Endodermal cell (in vitro differentiated cells): ENCODE measurements at regions not wholly inside any gene's neighbourhood (a gene's known extent, or its start where the extent isn't known, plus 50 kb on each side); places are given as distances from the start of the nearest gene placed in this dataset.

Experiments used
- DNase-seq: peaks from one replicate; pipeline ENCODE4 v3.0.0-alpha.2; 2017
- H3K27ac ChIP-seq: 2 replicates; pipeline ENCODE4 v1.5.1; 2013; ENCODE audit warnings: mild to moderate bottlenecking, low read depth, low read length, moderate library complexity
- H3K27me3 ChIP-seq: 2 replicates; pipeline ENCODE4 v1.6.1; 2013; ENCODE audit warnings: mild to moderate bottlenecking, low read length, moderate library complexity; ENCODE audit not compliant: insufficient read depth, control insufficient read depth, poor library complexity, severe bottlenecking
- H3K36me3 ChIP-seq: 2 replicates; pipeline ENCODE4 v1.7.0; 2013; ENCODE audit warnings: mild to moderate bottlenecking, low read length, moderate library complexity; ENCODE audit not compliant: control insufficient read depth, insufficient read depth
- H3K4me1 ChIP-seq: one replicate; pipeline ENCODE4 v1.7.0; 2013; ENCODE audit warnings: low read length; ENCODE audit not compliant: control insufficient read depth, insufficient read depth
- H3K4me3 ChIP-seq: 2 replicates; pipeline ENCODE4 v1.5.1; 2013; ENCODE audit warnings: mild to moderate bottlenecking, low read length, moderate library complexity
- H3K9ac ChIP-seq: 2 replicates; pipeline ENCODE4 v1.6.1; 2013; ENCODE audit warnings: mild to moderate bottlenecking, low read length, moderate library complexity; ENCODE audit not compliant: poor library complexity, severe bottlenecking; ENCODE audit errors: extremely low read depth
- H3K9me3 ChIP-seq: 2 replicates; pipeline ENCODE4 v1.6.1; 2013; ENCODE audit warnings: mild to moderate bottlenecking, low read length, moderate library complexity; ENCODE audit not compliant: control insufficient read depth
- H3K27ac Mint-ChIP-seq: 2 replicates; pipeline ENCODE4 v1.8.0; 2020; ENCODE audit warnings: mixed read lengths
- H3K27me3 Mint-ChIP-seq: 2 replicates; pipeline ENCODE4 v1.8.0; 2021; ENCODE audit warnings: mild to moderate bottlenecking, mixed read lengths; ENCODE audit not compliant: insufficient read depth
- H3K36me3 Mint-ChIP-seq: 2 replicates; pipeline ENCODE4 v1.8.0; 2020; ENCODE audit warnings: low read depth, mixed read lengths
- H3K4me1 Mint-ChIP-seq: 2 replicates; pipeline ENCODE4 v1.8.0; 2020; ENCODE audit warnings: mixed read lengths
- H3K4me3 Mint-ChIP-seq: 2 replicates; pipeline ENCODE4 v1.8.0; 2020; ENCODE audit warnings: mild to moderate bottlenecking, moderate library complexity, mixed read lengths
- H3K9me3 Mint-ChIP-seq: 2 replicates; pipeline ENCODE4 v1.8.0; 2020; ENCODE audit warnings: mild to moderate bottlenecking, mixed read lengths
- WGBS, 2 experiments: methylation state at CpG; one replicate each; pipeline versions ENCODE4 v1.1.5 to v1.1.7; 2013; ENCODE audit warnings: missing lambda C conversion rate in 2 of 2, mixed read lengths in 1 of 2; ENCODE audit not compliant: insufficient coverage in 1 of 2, insufficient read length in 1 of 2; 5-methylcytosine and 5-hydroxymethylcytosine counted together
- TF ChIP-seq, protein P1 (sequence below): fragments of 200-600 bp; sonication (generic); conservative IDR thresholded peaks from 2 replicates; pipeline ENCODE4 v1.5.0; 2021; ENCODE audit warnings: antibody characterized with exemption, mild to moderate bottlenecking

DNA sequence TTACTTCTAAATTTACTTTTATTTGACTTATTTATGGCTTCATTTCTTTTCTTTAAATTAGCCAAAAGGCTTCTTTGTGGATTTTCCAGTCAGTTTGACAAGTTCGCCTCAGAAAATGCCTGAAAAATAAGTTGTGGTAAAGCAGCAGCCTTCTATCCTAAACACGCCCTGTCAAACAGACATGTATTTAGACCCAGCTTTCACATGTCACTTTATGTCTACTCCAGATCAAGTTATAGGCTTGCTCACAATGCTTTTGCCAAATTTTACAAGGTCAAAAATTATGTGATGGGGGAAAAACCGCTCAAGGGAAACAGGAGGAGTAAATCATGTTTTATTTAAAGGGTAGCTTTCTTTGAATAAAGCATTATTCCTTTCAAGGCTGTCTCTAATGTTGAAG is 615.0 kb downstream of the HDGFL1 start:
- H3K4me1 ChIP-seq: no peaks in the 10 kb centered on the region
- Mint-ChIP-seq H3K36me3 (no peaks in the 10 kb centered on the region), H3K27me3 (no peaks in the 10 kb centered on the region), H3K4me3 (no peak overlapping the region), H3K4me1 (peaks cover 29% of the 10 kb centered on the region), H3K27ac (no peak overlapping the region), H3K9me3 (peaks cover 2% of the 10 kb centered on the region)
- H3K27ac ChIP-seq: no peak overlapping the region
- H3K9me3 ChIP-seq: peaks cover 23% of the 10 kb centered on the region
- 93 to 100% methylated on average over 2 to 3 of the region's 3 CpGs for WGBS, 2 experiments
- H3K36me3 ChIP-seq: no peaks in the 10 kb centered on the region
- no peak overlapping the region for H3K9ac ChIP-seq
- no peak for DNase-seq
- no peak overlapping the region for H3K4me3 ChIP-seq
- TF ChIP-seq, protein P1, sequence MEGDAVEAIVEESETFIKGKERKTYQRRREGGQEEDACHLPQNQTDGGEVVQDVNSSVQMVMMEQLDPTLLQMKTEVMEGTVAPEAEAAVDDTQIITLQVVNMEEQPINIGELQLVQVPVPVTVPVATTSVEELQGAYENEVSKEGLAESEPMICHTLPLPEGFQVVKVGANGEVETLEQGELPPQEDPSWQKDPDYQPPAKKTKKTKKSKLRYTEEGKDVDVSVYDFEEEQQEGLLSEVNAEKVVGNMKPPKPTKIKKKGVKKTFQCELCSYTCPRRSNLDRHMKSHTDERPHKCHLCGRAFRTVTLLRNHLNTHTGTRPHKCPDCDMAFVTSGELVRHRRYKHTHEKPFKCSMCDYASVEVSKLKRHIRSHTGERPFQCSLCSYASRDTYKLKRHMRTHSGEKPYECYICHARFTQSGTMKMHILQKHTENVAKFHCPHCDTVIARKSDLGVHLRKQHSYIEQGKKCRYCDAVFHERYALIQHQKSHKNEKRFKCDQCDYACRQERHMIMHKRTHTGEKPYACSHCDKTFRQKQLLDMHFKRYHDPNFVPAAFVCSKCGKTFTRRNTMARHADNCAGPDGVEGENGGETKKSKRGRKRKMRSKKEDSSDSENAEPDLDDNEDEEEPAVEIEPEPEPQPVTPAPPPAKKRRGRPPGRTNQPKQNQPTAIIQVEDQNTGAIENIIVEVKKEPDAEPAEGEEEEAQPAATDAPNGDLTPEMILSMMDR: no peak
- no peaks in the 10 kb centered on the region for H3K27me3 ChIP-seq

DNA sequence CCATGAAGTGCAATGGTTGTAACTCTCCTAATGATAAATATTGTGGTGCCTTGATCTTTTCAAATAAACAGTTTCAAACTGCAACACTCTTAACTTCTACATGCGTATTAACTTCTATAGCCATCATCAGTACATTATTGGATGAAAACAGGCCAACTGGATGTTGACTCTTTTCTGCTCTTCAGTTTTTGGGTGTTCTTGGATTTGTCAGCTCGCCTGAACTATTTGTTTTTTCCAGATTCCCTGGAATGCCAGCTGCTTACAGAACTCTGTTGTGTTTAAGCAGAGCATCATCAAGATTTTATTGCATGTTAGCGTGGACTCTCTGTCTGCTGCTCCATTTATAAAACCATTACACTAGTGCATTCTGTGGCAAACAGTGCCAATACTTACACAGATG is 626.1 kb downstream of the HDGFL1 start:
- H3K27ac ChIP-seq: no peak overlapping the region
- TF ChIP-seq, protein P1: no peak
- H3K27me3 Mint-ChIP-seq: no peaks in the 10 kb centered on the region
- H3K27me3 ChIP-seq: no peaks in the 10 kb centered on the region
- no peak overlapping the region for H3K9ac ChIP-seq
- H3K36me3 ChIP-seq: no peaks in the 10 kb centered on the region
- H3K4me3 ChIP-seq: no peak overlapping the region
- 90 to 93% methylated on average over 3 of the region's 3 CpGs for WGBS, 2 experiments
- H3K4me1 ChIP-seq: no peaks in the 10 kb centered on the region
- no peaks in the 10 kb centered on the region for H3K4me1 Mint-ChIP-seq
- H3K9me3 Mint-ChIP-seq: no peaks in the 10 kb centered on the region
- H3K27ac Mint-ChIP-seq: no peak overlapping the region
- H3K4me3 Mint-ChIP-seq: no peak overlapping the region
- H3K36me3 Mint-ChIP-seq: no peaks in the 10 kb centered on the region
- no peak for DNase-seq
- no peaks in the 10 kb centered on the region for H3K9me3 ChIP-seq

DNA sequence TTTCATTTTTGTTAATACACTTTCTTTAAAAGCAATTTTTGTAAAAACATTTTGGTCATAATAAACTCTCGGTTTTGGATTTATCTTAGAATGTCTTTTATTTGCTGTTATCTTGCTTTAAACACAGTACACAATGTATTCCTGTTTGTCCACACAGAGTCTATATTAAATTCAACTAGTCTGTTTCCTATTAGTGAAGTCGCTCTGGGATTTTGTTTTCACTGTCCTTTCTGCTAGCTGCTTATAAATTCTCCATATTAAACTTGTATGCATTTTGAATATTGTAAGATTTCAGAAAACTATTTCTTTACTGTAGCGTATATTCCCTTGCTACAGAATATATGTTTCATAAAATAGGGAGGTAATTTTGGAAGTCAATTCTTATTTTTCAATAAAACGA is 630.2 kb downstream of the HDGFL1 start:
- Mint-ChIP-seq H3K4me3 (no peak overlapping the region), H3K36me3 (no peaks in the 10 kb centered on the region), H3K27ac (no peak overlapping the region), H3K9me3 (no peaks in the 10 kb centered on the region), H3K27me3 (no peaks in the 10 kb centered on the region), H3K4me1 (no peaks in the 10 kb centered on the region)
- no peak overlapping the region for H3K9ac ChIP-seq
- H3K9me3 ChIP-seq: no peaks in the 10 kb centered on the region
- TF ChIP-seq, protein P1: no peak
- H3K36me3 ChIP-seq: no peaks in the 10 kb centered on the region
- no peaks in the 10 kb centered on the region for H3K27me3 ChIP-seq
- DNase-seq: no peak
- WGBS, 2 experiments: 96% methylated on average over 3 of the region's 4 CpGs; no CpG with 5 or more reads in 1 of the 2 experiments
- no peaks in the 10 kb centered on the region for H3K4me1 ChIP-seq
- no peak overlapping the region for H3K27ac ChIP-seq
- no peak overlapping the region for H3K4me3 ChIP-seq
